LNCAP (cell line): ENCODE measurements at regions not wholly inside any gene's neighbourhood (a gene's known extent, or its start where the extent isn't known, plus 50 kb on each side); places are given as distances from the start of the nearest gene placed in this dataset.

ENCODE experiments used
- CTCF ChIP-seq: fragments of 450-650 bp; IDR thresholded peaks from 2 replicates; pipeline ENCODE4 v1.5.1; 2017; ENCODE audit warnings: mild to moderate bottlenecking

GRCh38 chrX:102784550-102784949 lies 64.0 kb downstream of the GPRASP3 start:
- TF ChIP-seq CTCF, result no peak

- no peak for TF ChIP-seq CTCF
These were observed 66.7 kb downstream of the GPRASP3 start for GRCh38 chrX:102787283-102787682.

- TF ChIP-seq CTCF, result no peak
These were observed 87.8 kb downstream of the GPRASP3 start for GRCh38 chrX:102808336-102808735.

- no peak for TF ChIP-seq CTCF
These were observed 104.4 kb upstream of the RAB40AL start for GRCh38 chrX:102832661-102833060.

GRCh38 chrX:102833136-102833535 lies 103.9 kb upstream of the RAB40AL start:
- no peak for TF ChIP-seq CTCF

- TF ChIP-seq CTCF, result peak; percentile 59
These were observed 101.4 kb upstream of the RAB40AL start for GRCh38 chrX:102835504-102836146.

- TF ChIP-seq CTCF, result no peak
These were observed 99.2 kb upstream of the RAB40AL start for GRCh38 chrX:102837847-102838246.
